ENCODE measurements at regions not wholly inside any gene's neighbourhood (a gene's known extent, or its start where the extent isn't known, plus 50 kb on each side); places are given as distances from the start of the nearest gene placed in this dataset.

DNA sequence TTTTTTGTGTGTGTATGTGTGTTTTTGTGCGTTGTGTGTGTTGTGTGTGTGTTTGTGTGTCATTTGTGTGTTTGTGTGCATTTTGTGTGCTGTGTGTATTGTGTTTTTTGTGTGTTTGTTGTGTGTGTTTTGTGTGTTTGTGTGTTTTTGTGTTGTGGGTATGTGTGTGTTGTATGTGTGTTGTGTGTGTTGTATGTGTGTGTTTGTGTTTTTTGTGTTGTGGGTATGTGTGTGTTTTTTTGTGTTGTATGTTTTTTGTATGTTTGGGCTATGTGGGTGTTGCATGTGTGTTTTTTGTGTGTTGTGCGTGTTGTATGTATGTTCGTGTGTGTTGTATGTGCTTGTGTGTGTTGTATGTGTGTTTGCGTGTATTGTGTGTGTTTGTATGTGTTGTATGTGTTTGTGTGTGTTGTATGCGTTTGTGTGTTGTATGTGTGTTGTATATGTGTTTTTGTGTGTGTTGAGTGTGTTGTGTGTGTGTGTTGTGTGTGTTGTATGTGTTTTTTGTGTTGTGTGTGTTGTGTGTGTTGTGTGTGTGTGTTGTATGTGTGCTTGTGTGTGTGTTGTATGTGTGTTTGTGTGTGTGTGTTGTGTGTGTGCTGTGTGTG is 275.3 kb downstream of the HRH4 start:
- no peaks in the 10 kb centered on the region for H3K36me3 ChIP-seq (replicated peaks)
- no peak overlapping the region for H3K27ac ChIP-seq
- in situ Hi-C loops (cut with HindIII; ENCODE audit: low pct_ligation_motif_present, low sequenced_read_pairs): no loop called here
- H3K27me3 ChIP-seq (replicated peaks): no peaks in the 10 kb centered on the region
- TF ChIP-seq, protein P1, sequence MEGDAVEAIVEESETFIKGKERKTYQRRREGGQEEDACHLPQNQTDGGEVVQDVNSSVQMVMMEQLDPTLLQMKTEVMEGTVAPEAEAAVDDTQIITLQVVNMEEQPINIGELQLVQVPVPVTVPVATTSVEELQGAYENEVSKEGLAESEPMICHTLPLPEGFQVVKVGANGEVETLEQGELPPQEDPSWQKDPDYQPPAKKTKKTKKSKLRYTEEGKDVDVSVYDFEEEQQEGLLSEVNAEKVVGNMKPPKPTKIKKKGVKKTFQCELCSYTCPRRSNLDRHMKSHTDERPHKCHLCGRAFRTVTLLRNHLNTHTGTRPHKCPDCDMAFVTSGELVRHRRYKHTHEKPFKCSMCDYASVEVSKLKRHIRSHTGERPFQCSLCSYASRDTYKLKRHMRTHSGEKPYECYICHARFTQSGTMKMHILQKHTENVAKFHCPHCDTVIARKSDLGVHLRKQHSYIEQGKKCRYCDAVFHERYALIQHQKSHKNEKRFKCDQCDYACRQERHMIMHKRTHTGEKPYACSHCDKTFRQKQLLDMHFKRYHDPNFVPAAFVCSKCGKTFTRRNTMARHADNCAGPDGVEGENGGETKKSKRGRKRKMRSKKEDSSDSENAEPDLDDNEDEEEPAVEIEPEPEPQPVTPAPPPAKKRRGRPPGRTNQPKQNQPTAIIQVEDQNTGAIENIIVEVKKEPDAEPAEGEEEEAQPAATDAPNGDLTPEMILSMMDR (IDR thresholded peaks at IDR 0.05; ENCODE audit: low read depth, low read length, missing control alignments): no peak
- no peak overlapping the region for H3K4me3 ChIP-seq (ENCODE audit: low read depth, low read length)
- no peak for DNase-seq

DNA sequence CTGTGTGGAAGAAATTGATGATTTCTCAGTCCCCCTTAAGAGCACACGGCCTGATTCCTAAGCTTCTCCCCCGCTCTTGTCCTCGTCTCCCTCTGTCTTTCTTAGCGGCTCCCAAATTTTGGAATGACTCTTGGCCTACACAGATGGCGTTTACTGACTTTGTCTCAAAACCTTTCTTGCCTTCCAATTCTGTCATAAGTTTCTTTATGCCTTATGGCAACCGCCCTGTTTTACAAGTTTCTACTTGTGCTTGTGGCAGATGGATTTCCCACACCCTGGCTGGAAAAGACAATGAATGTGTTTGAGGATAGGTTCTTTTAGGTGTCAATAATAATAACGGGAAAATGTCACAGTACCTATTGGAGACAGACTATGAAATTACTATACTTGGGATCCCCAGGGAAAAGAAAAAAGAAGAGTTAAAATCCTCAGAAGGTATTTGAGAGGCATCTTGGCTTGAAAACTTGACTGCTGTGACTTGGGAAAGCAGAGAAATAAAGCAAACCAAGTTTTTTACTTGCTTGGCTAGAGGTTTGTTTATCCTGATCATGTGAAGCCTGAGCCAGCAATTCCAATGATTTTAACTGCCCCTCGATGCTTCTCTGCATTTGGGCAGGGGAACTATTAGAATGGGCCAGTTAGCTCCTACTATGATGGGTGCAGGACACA is 276.4 kb downstream of the HRH4 start:
- Histone ChIP-seq H3K27ac (no peak overlapping the region), H3K36me3 (replicated peaks) (no peaks in the 10 kb centered on the region), H3K4me3 (ENCODE audit: low read depth, low read length) (no peak overlapping the region), H3K27me3 (replicated peaks) (no peaks in the 10 kb centered on the region)
- no peak for DNase-seq
- TF ChIP-seq, protein P1 (IDR thresholded peaks at IDR 0.05; ENCODE audit: low read depth, low read length, missing control alignments): no peak
- in situ Hi-C loops (cut with HindIII; ENCODE audit: low pct_ligation_motif_present, low sequenced_read_pairs): no loop called here

DNA sequence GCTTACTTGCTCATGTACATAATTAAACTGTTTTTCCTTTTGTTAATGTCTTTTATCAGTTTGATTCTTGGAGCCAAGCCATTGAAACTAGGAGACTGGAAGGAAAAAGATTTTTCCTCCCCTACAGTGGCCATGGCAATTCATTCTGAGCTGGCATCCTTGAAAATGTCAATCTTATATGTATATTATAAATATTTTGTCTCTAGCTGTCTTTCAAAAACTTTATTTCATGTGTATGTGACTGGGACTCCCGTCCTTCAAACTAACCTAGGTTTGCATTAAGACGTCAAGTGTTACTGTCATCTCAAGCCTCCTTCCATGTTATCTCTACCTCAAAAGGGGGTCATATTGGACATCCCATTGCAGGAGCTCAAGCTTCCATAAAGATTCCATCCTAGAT is 280.4 kb downstream of the HRH4 start:
- Histone ChIP-seq H3K27me3 (replicated peaks) (no peaks in the 10 kb centered on the region), H3K4me3 (ENCODE audit: low read depth, low read length) (no peak overlapping the region), H3K27ac (no peak overlapping the region), H3K36me3 (replicated peaks) (no peaks in the 10 kb centered on the region)
- DNase-seq: no peak
- TF ChIP-seq, protein P1 (IDR thresholded peaks at IDR 0.05; ENCODE audit: low read depth, low read length, missing control alignments): no peak
- in situ Hi-C loops (cut with HindIII; ENCODE audit: low pct_ligation_motif_present, low sequenced_read_pairs): no loop called here

DNA sequence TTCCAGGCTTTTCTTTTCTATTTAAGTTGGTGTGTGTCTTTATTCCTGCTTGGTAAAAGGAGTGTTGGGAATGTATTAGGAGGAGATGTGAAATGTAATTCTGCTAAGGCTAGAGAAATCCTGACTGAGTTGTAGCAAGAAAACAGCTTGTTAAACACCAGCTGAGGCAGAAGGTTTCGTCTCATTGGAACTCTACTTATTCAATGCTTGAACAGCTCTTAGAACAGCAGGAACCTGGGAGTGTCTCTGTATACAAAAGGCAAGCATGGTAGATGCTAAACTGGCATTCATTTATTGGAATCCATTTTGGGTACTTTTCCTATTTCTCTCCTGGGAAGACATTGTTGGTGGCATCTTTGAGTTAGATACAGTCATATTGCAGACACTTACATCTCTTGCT is 280.9 kb downstream of the HRH4 start:
- in situ Hi-C loops (cut with HindIII; ENCODE audit: low pct_ligation_motif_present, low sequenced_read_pairs): no loop called here
- Histone ChIP-seq H3K36me3 (replicated peaks) (no peaks in the 10 kb centered on the region), H3K27me3 (replicated peaks) (no peaks in the 10 kb centered on the region), H3K4me3 (ENCODE audit: low read depth, low read length) (no peak overlapping the region), H3K27ac (no peak overlapping the region)
- TF ChIP-seq, protein P1 (IDR thresholded peaks at IDR 0.05; ENCODE audit: low read depth, low read length, missing control alignments): no peak
- DNase-seq: no peak

DNA sequence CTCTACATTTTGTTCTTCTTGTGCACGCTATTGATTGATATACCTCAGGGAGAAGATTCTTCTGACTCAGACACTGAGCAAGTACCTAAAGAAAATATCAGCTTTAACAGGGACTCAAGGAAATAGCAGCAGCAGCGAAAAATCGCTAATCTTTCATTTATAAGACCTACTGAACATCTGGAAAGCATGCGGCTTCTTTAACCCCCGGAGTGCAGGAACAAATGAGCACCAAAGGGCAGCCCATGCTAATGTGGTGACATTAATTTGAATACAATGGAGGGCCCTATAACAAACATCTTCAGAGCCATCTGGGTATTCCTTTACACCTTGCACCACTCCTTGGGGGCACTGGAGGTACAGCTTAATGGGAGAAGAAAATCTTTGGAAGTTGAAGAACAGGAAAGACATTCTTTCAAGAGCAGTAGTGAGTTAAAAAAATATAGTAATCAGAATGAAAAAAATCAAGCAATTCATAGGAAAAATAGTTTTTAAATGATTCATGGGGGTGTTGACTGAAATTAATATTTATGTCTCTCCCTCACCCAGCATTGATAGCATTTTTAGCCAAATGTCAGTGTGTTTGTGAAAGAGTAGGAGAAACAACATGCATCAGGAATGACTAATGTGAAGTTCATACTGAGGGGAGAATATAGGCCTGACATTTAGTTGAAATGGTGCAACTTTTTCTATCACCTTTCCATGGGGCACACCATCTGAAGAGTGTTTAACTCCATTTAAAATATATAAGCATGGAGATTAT is 281.7 kb downstream of the HRH4 start:
- H3K27ac ChIP-seq: no peak overlapping the region
- TF ChIP-seq, protein P1 (IDR thresholded peaks at IDR 0.05; ENCODE audit: low read depth, low read length, missing control alignments): no peak
- H3K36me3 ChIP-seq (replicated peaks): no peaks in the 10 kb centered on the region
- no peak for DNase-seq
- H3K4me3 ChIP-seq (ENCODE audit: low read depth, low read length): no peak overlapping the region
- H3K27me3 ChIP-seq (replicated peaks): no peaks in the 10 kb centered on the region
- in situ Hi-C loops (cut with HindIII; ENCODE audit: low pct_ligation_motif_present, low sequenced_read_pairs): no loop called here

Data from brain microvascular endothelial cell (primary cell).